Thyroid gland (tissue), 4 donors: ENCODE measurements at regions not wholly inside any gene's neighbourhood (a gene's known extent, or its start where the extent isn't known, plus 50 kb on each side); places are given as distances from the start of the nearest gene placed in this dataset.

Source experiments
- CTCF ChIP-seq, 6 experiments: fragments of 200-600 bp in 3 of 6; fragments of 450-650 bp in 3 of 6; sonication (generic) in 3 of 6; IDR thresholded peaks; one replicate each; pipeline ENCODE4 v1.5.1; 2016 to 2019; ENCODE audit warnings: antibody characterized with exemption in 6 of 6, mild to moderate bottlenecking in 2 of 6, inconsistent platforms in 1 of 6, moderate library complexity in 1 of 6
- POLR2A ChIP-seq, 2 donors: fragments of 450-650 bp; IDR thresholded peaks; one replicate each; pipeline ENCODE4 v1.6.1; 2017; ENCODE audit warnings: antibody characterized with exemption in 2 of 2, mild to moderate bottlenecking in 2 of 2, moderate library complexity in 1 of 2

- TF ChIP-seq CTCF (IDR thresholded peaks at IDR 0.05), result no peak
- no peak for TF ChIP-seq POLR2A (IDR thresholded peaks at IDR 0.05)
Measured at GRCh38 chr7:91462316-91462715, 198.1 kb downstream of the FZD1 start.
